ENCODE measurements at regions not wholly inside any gene's neighbourhood (a gene's known extent, or its start where the extent isn't known, plus 50 kb on each side); places are given as distances from the start of the nearest gene placed in this dataset.
"Not testable (repeated sequence)": the region's sequence is repeated elsewhere in the genome, so short reads cannot be mapped to it uniquely, and the experiment has no call there.

DNA sequence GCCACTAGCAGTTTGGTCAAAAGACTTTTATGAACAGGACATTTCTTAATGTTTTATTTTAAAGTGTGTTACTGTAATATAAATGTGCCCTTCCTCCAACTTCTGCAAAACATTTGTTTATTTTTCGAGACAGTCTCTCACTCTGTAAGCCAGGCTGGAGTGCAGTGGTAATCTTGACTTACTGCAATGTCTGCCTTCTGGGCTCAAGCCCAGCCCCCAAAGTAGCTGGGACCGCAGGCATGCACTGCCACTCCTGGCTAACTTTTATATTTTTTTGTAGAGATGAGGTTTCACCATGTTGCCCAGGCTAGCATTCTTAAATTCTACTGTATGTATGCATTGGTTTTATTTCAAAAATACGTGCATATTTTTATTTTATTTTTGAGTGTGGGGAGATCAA, 1201.9 kb downstream of the STIM2 start:
- Histone ChIP-seq H3F3A (ENCODE audit: control insufficient read depth, insufficient read depth) (no peaks in the 10 kb centered on the region), H3K36me3 (ENCODE audit: control insufficient read depth, low read length) (no peaks in the 10 kb centered on the region), H3K4me1 (ENCODE audit: control insufficient read depth, low read length) (no peaks in the 10 kb centered on the region), H3K79me2 (ENCODE audit: control insufficient read depth, low read length) (no peaks in the 10 kb centered on the region), H3K27ac (ENCODE audit: low read depth, low read length) (no peak overlapping the region), H3K4me3 (ENCODE audit: low read length) (no peak overlapping the region), H4K20me1 (ENCODE audit: control insufficient read depth, insufficient read depth, low read depth, low read length) (no peaks in the 10 kb centered on the region), H3K4me2 (ENCODE audit: low read length) (no peak overlapping the region), H3K27me3 (ENCODE audit: control insufficient read depth, low read length) (no peaks in the 10 kb centered on the region), H3K9me2 (replicated peaks; ENCODE audit: control insufficient read depth, low read length) (no peaks in the 10 kb centered on the region), H3K9me3 (ENCODE audit: control insufficient read depth, insufficient read depth, low read length) (no peaks in the 10 kb centered on the region)
- no peak for TF ChIP-seq EZH2phosphoT487 (IDR thresholded peaks at IDR 0.05; ENCODE audit: borderline replicate concordance, low read length)
- TF ChIP-seq, protein P1, sequence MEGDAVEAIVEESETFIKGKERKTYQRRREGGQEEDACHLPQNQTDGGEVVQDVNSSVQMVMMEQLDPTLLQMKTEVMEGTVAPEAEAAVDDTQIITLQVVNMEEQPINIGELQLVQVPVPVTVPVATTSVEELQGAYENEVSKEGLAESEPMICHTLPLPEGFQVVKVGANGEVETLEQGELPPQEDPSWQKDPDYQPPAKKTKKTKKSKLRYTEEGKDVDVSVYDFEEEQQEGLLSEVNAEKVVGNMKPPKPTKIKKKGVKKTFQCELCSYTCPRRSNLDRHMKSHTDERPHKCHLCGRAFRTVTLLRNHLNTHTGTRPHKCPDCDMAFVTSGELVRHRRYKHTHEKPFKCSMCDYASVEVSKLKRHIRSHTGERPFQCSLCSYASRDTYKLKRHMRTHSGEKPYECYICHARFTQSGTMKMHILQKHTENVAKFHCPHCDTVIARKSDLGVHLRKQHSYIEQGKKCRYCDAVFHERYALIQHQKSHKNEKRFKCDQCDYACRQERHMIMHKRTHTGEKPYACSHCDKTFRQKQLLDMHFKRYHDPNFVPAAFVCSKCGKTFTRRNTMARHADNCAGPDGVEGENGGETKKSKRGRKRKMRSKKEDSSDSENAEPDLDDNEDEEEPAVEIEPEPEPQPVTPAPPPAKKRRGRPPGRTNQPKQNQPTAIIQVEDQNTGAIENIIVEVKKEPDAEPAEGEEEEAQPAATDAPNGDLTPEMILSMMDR (IDR thresholded peaks at IDR 0.05; ENCODE audit: low read depth, low read length, poor library complexity, severe bottlenecking): no peak

DNA sequence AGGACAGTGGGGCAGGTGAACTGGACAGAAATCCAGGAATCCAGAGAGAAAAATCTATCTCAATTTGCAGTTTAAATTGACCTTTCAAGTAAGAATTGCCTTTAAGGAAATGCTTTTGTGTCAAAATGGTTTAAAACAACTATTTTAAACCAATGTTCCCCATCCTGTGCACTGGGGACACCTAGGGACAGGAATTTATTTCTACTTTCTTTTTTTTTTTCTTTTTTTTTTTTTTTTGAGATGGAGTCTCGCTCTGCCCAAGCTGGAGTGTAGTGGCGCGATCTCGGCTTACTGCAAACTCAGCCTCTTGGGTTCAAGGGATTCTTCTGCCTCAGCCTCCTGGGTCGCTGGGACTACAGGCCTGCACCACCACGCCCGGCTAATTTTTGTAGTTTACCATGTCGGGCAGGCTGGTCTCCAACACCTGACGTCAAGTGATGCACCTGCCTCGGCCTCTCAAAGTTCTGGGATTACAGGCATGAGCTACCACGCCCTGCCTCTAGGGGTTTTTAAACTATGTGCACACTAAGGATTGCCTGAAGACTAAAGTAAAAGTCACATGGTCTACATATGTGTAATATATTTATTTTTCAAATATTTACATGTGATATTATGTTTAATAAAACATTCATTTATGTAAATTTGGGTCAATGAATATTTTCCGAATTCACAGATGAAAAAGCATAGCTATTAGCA, 1213.4 kb downstream of the STIM2 start:
- Histone ChIP-seq H4K20me1 (ENCODE audit: control insufficient read depth, insufficient read depth, low read depth, low read length) (no peaks in the 10 kb centered on the region), H3K4me1 (ENCODE audit: control insufficient read depth, low read length) (no peaks in the 10 kb centered on the region), H3K9me3 (ENCODE audit: control insufficient read depth, insufficient read depth, low read length) (no peaks in the 10 kb centered on the region), H3K79me2 (ENCODE audit: control insufficient read depth, low read length) (no peaks in the 10 kb centered on the region), H3K27ac (ENCODE audit: low read depth, low read length) (no peak overlapping the region), H3K4me2 (ENCODE audit: low read length) (no peak overlapping the region), H3K9me2 (replicated peaks; ENCODE audit: control insufficient read depth, low read length) (no peaks in the 10 kb centered on the region), H3K4me3 (ENCODE audit: low read length) (no peak overlapping the region), H3F3A (ENCODE audit: control insufficient read depth, insufficient read depth) (no peaks in the 10 kb centered on the region), H3K27me3 (ENCODE audit: control insufficient read depth, low read length) (no peaks in the 10 kb centered on the region), H3K36me3 (ENCODE audit: control insufficient read depth, low read length) (no peaks in the 10 kb centered on the region)
- TF ChIP-seq EZH2phosphoT487 (IDR thresholded peaks at IDR 0.05; ENCODE audit: borderline replicate concordance, low read length): no peak
- TF ChIP-seq, protein P1 (IDR thresholded peaks at IDR 0.05; ENCODE audit: low read depth, low read length, poor library complexity, severe bottlenecking): no peak

DNA sequence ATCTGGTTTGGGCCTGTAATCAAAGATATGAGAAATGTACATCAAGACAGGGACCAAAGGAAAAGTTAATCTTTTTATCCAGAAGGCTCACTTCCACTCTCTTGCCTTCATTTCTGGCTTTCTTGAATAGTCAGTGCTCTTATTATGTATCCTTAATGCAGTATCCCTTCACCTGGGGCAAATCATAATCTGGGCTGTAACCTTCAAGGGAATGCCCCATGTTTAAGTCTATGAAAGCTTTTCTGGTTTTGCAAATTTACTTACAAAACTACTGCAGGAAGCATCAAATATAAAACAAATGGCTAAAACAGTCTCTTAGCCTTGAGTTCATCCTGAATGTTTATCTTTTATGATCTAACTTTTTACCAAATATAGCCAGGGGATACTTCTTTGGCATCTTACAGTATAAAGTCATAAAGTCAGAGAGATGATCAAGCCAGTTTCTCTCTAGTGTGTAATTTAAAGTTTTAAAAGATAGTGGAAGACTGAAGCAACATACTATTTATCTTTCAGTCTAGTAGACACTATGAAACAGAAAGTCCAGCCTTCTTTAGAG, 1214.8 kb downstream of the STIM2 start:
- no peaks in the 10 kb centered on the region for H4K20me1 ChIP-seq (ENCODE audit: control insufficient read depth, insufficient read depth, low read depth, low read length)
- H3F3A ChIP-seq (ENCODE audit: control insufficient read depth, insufficient read depth): no peaks in the 10 kb centered on the region
- no peaks in the 10 kb centered on the region for H3K36me3 ChIP-seq (ENCODE audit: control insufficient read depth, low read length)
- H3K9me3 ChIP-seq (ENCODE audit: control insufficient read depth, insufficient read depth, low read length): no peaks in the 10 kb centered on the region
- H3K27me3 ChIP-seq (ENCODE audit: control insufficient read depth, low read length): no peaks in the 10 kb centered on the region
- no peaks in the 10 kb centered on the region for H3K79me2 ChIP-seq (ENCODE audit: control insufficient read depth, low read length)
- H3K4me3 ChIP-seq (ENCODE audit: low read length): no peak overlapping the region
- H3K9me2 ChIP-seq (replicated peaks; ENCODE audit: control insufficient read depth, low read length): no peaks in the 10 kb centered on the region
- no peak overlapping the region for H3K4me2 ChIP-seq (ENCODE audit: low read length)
- TF ChIP-seq, protein P1 (IDR thresholded peaks at IDR 0.05; ENCODE audit: low read depth, low read length, poor library complexity, severe bottlenecking): no peak
- TF ChIP-seq EZH2phosphoT487 (IDR thresholded peaks at IDR 0.05; ENCODE audit: borderline replicate concordance, low read length): no peak
- no peak overlapping the region for H3K27ac ChIP-seq (ENCODE audit: low read depth, low read length)
- H3K4me1 ChIP-seq (ENCODE audit: control insufficient read depth, low read length): no peaks in the 10 kb centered on the region

DNA sequence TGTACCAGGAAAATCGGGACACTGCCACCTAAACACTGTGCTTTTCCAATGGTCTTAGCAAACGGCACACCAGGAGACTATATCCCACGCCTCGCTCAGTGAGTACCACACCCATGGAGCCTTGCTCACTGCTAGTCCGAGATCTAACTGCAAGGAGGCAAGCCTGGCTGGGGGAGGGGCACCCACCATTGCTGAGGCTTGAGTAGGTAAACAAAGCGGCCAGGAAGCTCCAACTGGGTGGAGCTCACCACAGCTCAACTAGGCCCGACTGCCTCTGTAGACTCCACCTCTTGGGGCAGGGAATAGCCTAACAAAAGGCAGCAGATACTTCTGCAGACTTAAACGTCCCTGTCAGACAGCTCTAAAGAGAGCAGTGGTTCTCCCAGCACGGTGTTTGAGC, 1216.6 kb downstream of the STIM2 start:
- H3K9me2 ChIP-seq (replicated peaks; ENCODE audit: control insufficient read depth, low read length); H3K4me1 ChIP-seq (ENCODE audit: control insufficient read depth, low read length); H3K9me3 ChIP-seq (ENCODE audit: control insufficient read depth, insufficient read depth, low read length); H3K36me3 ChIP-seq (ENCODE audit: control insufficient read depth, low read length); H4K20me1 ChIP-seq (ENCODE audit: control insufficient read depth, insufficient read depth, low read depth, low read length); H3K27me3 ChIP-seq (ENCODE audit: control insufficient read depth, low read length); H3K79me2 ChIP-seq (ENCODE audit: control insufficient read depth, low read length); H3K4me2 ChIP-seq (ENCODE audit: low read length); H3K27ac ChIP-seq (ENCODE audit: low read depth, low read length); H3K4me3 ChIP-seq (ENCODE audit: low read length); H3F3A ChIP-seq (ENCODE audit: control insufficient read depth, insufficient read depth): not testable (repeated sequence)

Data from DOHH2 (cell line).